Keratinocyte (primary cell): ENCODE measurements at regions not wholly inside any gene's neighbourhood (a gene's known extent, or its start where the extent isn't known, plus 50 kb on each side); places are given as distances from the start of the nearest gene placed in this dataset.

Experiments used
- CTCF ChIP-seq, 3 experiments: IDR thresholded peaks in 1 of 3; conservative IDR thresholded peaks in 1 of 3; optimal IDR thresholded peaks in 1 of 3; 2 replicates in 2 of 3; 3 replicates in 1 of 3; pipeline versions ENCODE3 to v1.5.1; 2011; ENCODE audit warnings: low read length in 3 of 3, mild to moderate bottlenecking in 3 of 3, moderate library complexity in 2 of 3, control low read depth in 1 of 3, inconsistent platforms in 1 of 3; ENCODE audit not compliant: insufficient read depth in 2 of 3; ENCODE audit errors: extremely low read depth in 1 of 3
- EZH2 ChIP-seq: IDR thresholded peaks from one replicate; pipeline ENCODE4 v1.6.1; 2012; ENCODE audit warnings: inconsistent platforms, mild to moderate bottlenecking, low read length, moderate library complexity

DNA sequence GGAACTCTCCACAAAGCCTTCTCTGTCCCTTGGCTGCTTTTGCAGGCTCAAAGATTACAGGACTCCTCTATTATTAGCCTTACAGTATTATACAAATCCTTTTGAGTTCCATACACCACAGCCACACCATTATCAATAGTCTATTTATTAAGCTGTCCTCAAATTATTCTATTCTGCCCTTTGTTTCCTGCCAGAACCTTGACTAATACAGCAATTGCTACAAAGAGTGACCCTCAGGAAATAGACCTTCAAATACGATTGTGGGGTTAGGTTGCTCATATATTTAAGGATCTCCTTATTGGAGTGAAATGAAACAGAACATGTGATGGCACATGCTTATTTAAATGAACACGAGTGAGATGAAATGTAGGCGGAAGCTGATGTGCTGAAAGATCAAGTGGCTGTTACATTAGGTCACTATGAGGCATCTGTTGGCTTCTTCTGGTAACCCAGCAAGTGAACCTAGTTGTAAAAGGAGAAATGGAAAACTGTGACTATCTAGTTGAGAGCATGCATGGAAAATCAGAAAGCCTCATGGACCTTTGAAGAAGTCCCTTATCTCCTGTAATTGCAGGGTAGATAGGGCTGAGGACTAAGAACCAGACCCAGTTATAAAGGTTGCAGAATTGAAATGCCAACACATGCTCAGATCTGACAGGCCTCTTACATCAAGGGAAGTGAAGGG, 75.5 kb downstream of the AVPR1A start:
- no peak for TF ChIP-seq CTCF (optimal IDR thresholded peaks at IDR 0.05 in 1 of 3, IDR thresholded peaks at IDR 0.05 in 1 of 3, conservative IDR thresholded peaks at IDR 0.05 in 1 of 3; ENCODE audit: extremely low read depth in 1 of 3, insufficient read depth in 2 of 3, low read length in 3 of 3)
- TF ChIP-seq EZH2: no peak
